HEK293T (cell line): ENCODE measurements at regions not wholly inside any gene's neighbourhood (a gene's known extent, or its start where the extent isn't known, plus 50 kb on each side); places are given as distances from the start of the nearest gene placed in this dataset.

Experiments used
- ARNT ChIP-seq: fragments of 450-650 bp; IDR thresholded peaks from 2 replicates; pipeline ENCODE4 v1.6.1; 2017; ENCODE audit warnings: mild to moderate bottlenecking
- BHLHE40 ChIP-seq: fragments of 450-650 bp; IDR thresholded peaks from 2 replicates; pipeline ENCODE4 v1.6.1; 2016; ENCODE audit warnings: mild to moderate bottlenecking, moderate library complexity, borderline replicate concordance
- FOXA1 ChIP-seq: fragments of 450-650 bp; IDR thresholded peaks from 2 replicates; pipeline ENCODE4 v1.6.1; 2016; ENCODE audit warnings: mild to moderate bottlenecking
- FOXM1 ChIP-seq: fragments of 450-650 bp; IDR thresholded peaks from 2 replicates; pipeline ENCODE4 v1.6.1; 2017; ENCODE audit warnings: mild to moderate bottlenecking, borderline replicate concordance
- SP1 ChIP-seq: fragments of 450-650 bp; IDR thresholded peaks from 2 replicates; pipeline ENCODE4 v1.6.1; 2017
- SUZ12 ChIP-seq: fragments of 450-650 bp; IDR thresholded peaks from 2 replicates; pipeline ENCODE4 v1.6.1; 2016; ENCODE audit warnings: mild to moderate bottlenecking
- TARDBP ChIP-seq: fragments of 450-650 bp; IDR thresholded peaks from 2 replicates; pipeline ENCODE4 v1.6.1; 2016

- no peak for TF ChIP-seq FOXM1
- no peak for TF ChIP-seq SUZ12
- TF ChIP-seq FOXA1, result no peak
- TF ChIP-seq BHLHE40, result no peak
- no peak for TF ChIP-seq SP1
- TF ChIP-seq TARDBP, result no peak
- no peak for TF ChIP-seq ARNT
These were observed 381.4 kb downstream of the ETNK1 start for GRCh38 chr12:23006413-23006812.
